Gastrocnemius medialis (tissue), 4 donors: ENCODE measurements at regions not wholly inside any gene's neighbourhood (a gene's known extent, or its start where the extent isn't known, plus 50 kb on each side); places are given as distances from the start of the nearest gene placed in this dataset.

Source experiments
- CTCF ChIP-seq, 5 experiments: fragments of 450-650 bp in 3 of 5; fragments of 200-600 bp in 2 of 5; sonication (generic) in 2 of 5; IDR thresholded peaks in 4 of 5; conservative IDR thresholded peaks in 1 of 5; 1 replicate in 4 of 5; 2 replicates in 1 of 5; pipeline ENCODE4 v1.5.1; 2016 to 2019; ENCODE audit warnings: antibody characterized with exemption in 5 of 5, mild to moderate bottlenecking in 3 of 5, moderate library complexity in 3 of 5
- POLR2A ChIP-seq, 2 donors: fragments of 450-650 bp; IDR thresholded peaks; one replicate each; pipeline ENCODE4 v1.6.1; 2017; ENCODE audit warnings: antibody characterized with exemption in 2 of 2, mild to moderate bottlenecking in 2 of 2, moderate library complexity in 2 of 2

DNA sequence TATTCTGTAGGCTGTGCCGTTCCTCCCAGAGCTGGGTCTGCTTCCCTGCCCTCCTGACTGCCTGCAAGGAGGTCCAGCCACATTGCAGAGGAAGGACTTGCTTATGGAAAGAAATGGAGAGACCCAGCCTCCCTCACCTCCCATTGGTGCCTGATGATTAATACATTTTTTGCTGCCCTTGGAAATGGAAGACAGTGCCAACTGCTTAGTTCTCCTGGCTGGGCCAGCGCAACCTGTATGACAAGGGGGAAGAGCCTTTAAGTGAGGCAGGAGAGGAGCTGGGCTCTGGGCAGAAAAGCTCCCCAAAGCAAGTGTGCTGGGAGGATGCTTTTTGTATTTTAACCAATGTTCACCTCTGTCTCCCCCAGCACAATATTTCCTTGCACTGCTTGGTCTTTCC, 238.5 kb downstream of the SOX9 start:
- TF ChIP-seq CTCF (IDR thresholded peaks at IDR 0.05 in 4 of 5, conservative IDR thresholded peaks at IDR 0.05 in 1 of 5) (no peak), POLR2A (IDR thresholded peaks at IDR 0.05) (no peak)
